PC-3 (cell line): ENCODE measurements at regions not wholly inside any gene's neighbourhood (a gene's known extent, or its start where the extent isn't known, plus 50 kb on each side); places are given as distances from the start of the nearest gene placed in this dataset.

ENCODE experiments used
- ATAC-seq: fragments of 200-7000 bp; cut with Tn5 transposase; 2 replicates; pipeline ENCODE4 v1.9.1; 2020; ENCODE audit warnings: mild to moderate bottlenecking, moderate library complexity
- BruUV-seq: library from RNA; stranded (reverse); fragments of 400-500 nt; replicated peaks from 2 replicates; lab custom pipeline; 2021; lab: Mats Ljungman, UMichigan
- CTCF ChIA-PET: fragments of 300-600 bp; sonication (Branson Sonifier 250); formaldehyde crosslinking; loops from one replicate; lab custom pipeline; 2022; ENCODE audit warnings: antibody characterized with exemption; lab: Charles Lee
- POLR2A ChIA-PET: fragments of 300-600 bp; sonication (Branson Sonifier 250); formaldehyde crosslinking; loops from one replicate; lab custom pipeline; 2022; ENCODE audit warnings: antibody characterized with exemption; ENCODE audit not compliant: unreplicated experiment; lab: Charles Lee
- DNase-seq: peaks from one replicate; pipeline ENCODE4 v3.0.0-alpha.2; 2015
- H2AFZ ChIP-seq: fragments of 300-600 bp; sonication (generic); 2 replicates; pipeline ENCODE4 v1.6.0; 2016; ENCODE audit warnings: antibody characterized with exemption, low read length
- H3F3A ChIP-seq: fragments of 300-600 bp; sonication (generic); one replicate; pipeline ENCODE4 v1.6.0; 2017; ENCODE audit warnings: antibody characterized with exemption, low read length, control low read depth, mild to moderate bottlenecking; ENCODE audit not compliant: unreplicated experiment
- H3K27ac ChIP-seq: fragments of 300-600 bp; sonication (generic); 2 replicates; pipeline ENCODE4 v1.5.1; 2016; ENCODE audit warnings: mild to moderate bottlenecking, low read length
- H3K27me3 ChIP-seq: fragments of 300-600 bp; sonication (generic); 2 replicates; pipeline ENCODE4 v1.6.1; 2016; ENCODE audit warnings: low read length, mixed read lengths
- H3K36me3 ChIP-seq: fragments of 300-600 bp; sonication (generic); 2 replicates; pipeline ENCODE4 v1.6.1; 2016; ENCODE audit warnings: low read depth, mixed run types, low read length, mixed read lengths
- H3K4me1 ChIP-seq: fragments of 300-600 bp; sonication (generic); 2 replicates; pipeline ENCODE4 v1.5.1; 2016; ENCODE audit warnings: low read length; ENCODE audit not compliant: insufficient read depth
- H3K4me2 ChIP-seq: fragments of 300-600 bp; sonication (generic); 2 replicates; pipeline ENCODE4 v1.6.0; 2016; ENCODE audit warnings: low read length
- H3K4me3 ChIP-seq: fragments of 300-600 bp; sonication (generic); 2 replicates; pipeline ENCODE4 v1.5.1; 2016; ENCODE audit warnings: mild to moderate bottlenecking, low read length, mixed read lengths
- H3K79me2 ChIP-seq: fragments of 300-600 bp; sonication (generic); 2 replicates; pipeline ENCODE4 v1.6.1; 2017; ENCODE audit warnings: low read length, mixed read lengths
- H3K9ac ChIP-seq: fragments of 300-600 bp; sonication (generic); 2 replicates; pipeline ENCODE4 v1.6.0; 2016; ENCODE audit warnings: mild to moderate bottlenecking, low read length
- H3K9me2 ChIP-seq: fragments of 300-600 bp; sonication (generic); replicated peaks from 2 replicates; pipeline ENCODE4 v1.6.1; 2016; ENCODE audit warnings: mixed run types, low read length, mixed read lengths
- H3K9me3 ChIP-seq: fragments of 300-600 bp; sonication (generic); 2 replicates; pipeline ENCODE4 v1.6.1; 2016; ENCODE audit warnings: low read length, mixed read lengths
- H4K20me1 ChIP-seq: fragments of 300-600 bp; sonication (generic); 2 replicates; pipeline ENCODE4 v1.6.1; 2016; ENCODE audit warnings: low read length, mixed read lengths
- EZH2 ChIP-seq: fragments of 300-600 bp; sonication (generic); IDR thresholded peaks from one replicate; pipeline ENCODE4 v1.6.1; 2017; ENCODE audit warnings: antibody characterized with exemption, mild to moderate bottlenecking, low read length; ENCODE audit not compliant: unreplicated experiment
- EZH2phosphoT487 ChIP-seq: fragments of 300-600 bp; sonication (generic); IDR thresholded peaks from 2 replicates; pipeline ENCODE4 v1.6.1; 2018; ENCODE audit warnings: mild to moderate bottlenecking, antibody characterized with exemption, low read length, borderline replicate concordance
- intact Hi-C: fragments of 100-400 bp; cut with micrococcal nuclease; formaldehyde crosslinking; loops from 2 replicates; pipeline ENCODE4 v1.9.0; 2023
- TF ChIP-seq, protein P1 (sequence below): fragments of 300-600 bp; sonication (generic); conservative IDR thresholded peaks from 2 replicates; pipeline ENCODE4 v1.5.1; 2017; ENCODE audit warnings: antibody characterized with exemption, low read depth, mild to moderate bottlenecking, low read length

DNA sequence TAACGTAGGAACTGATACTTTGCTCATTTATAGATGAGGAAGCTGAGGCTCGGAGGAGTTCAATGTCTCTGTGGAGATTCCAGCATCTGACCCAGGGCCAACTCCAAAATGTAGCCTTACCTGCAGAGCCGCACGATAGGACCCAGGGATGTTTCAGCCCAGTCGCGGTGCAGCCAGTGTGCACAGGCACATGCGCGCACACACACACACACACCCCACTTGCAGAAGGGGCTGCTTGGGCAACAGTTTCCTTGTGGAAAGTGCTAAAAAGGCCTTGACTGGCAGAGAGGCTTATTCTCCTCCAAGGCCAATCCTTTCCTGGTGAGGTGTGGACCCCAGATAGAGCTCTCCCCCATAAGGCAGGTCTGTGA lies 101.7 kb downstream of the ZFP36L2 start:
- H3K36me3 ChIP-seq = no peaks in the 10 kb centered on the region
- no TSS peak for BruUV-seq
- H3K27me3 ChIP-seq = no peaks in the 10 kb centered on the region
- peaks cover 2% of the 10 kb centered on the region; the same call in 1 of the 2 replicates for H3K9me3 ChIP-seq
- intact Hi-C loops = no loop called here
- ATAC-seq = no peak
- TF ChIP-seq, protein P1, sequence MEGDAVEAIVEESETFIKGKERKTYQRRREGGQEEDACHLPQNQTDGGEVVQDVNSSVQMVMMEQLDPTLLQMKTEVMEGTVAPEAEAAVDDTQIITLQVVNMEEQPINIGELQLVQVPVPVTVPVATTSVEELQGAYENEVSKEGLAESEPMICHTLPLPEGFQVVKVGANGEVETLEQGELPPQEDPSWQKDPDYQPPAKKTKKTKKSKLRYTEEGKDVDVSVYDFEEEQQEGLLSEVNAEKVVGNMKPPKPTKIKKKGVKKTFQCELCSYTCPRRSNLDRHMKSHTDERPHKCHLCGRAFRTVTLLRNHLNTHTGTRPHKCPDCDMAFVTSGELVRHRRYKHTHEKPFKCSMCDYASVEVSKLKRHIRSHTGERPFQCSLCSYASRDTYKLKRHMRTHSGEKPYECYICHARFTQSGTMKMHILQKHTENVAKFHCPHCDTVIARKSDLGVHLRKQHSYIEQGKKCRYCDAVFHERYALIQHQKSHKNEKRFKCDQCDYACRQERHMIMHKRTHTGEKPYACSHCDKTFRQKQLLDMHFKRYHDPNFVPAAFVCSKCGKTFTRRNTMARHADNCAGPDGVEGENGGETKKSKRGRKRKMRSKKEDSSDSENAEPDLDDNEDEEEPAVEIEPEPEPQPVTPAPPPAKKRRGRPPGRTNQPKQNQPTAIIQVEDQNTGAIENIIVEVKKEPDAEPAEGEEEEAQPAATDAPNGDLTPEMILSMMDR = no peak
- no peak for TF ChIP-seq EZH2phosphoT487
- no peak for TF ChIP-seq EZH2
- H3K79me2 ChIP-seq = no peaks in the 10 kb centered on the region
- H3K27ac ChIP-seq = no peak overlapping the region
- ChIA-PET POLR2A (no interaction called here), CTCF (no interaction called here)
- no peak overlapping the region for H3K4me2 ChIP-seq
- no peak overlapping the region for H3K4me3 ChIP-seq
- no peaks in the 10 kb centered on the region for H3K9me2 ChIP-seq
- H3F3A ChIP-seq = no peaks in the 10 kb centered on the region
- DNase-seq = no peak
- no peaks in the 10 kb centered on the region for H4K20me1 ChIP-seq
- H3K9ac ChIP-seq = no peak overlapping the region
- H3K4me1 ChIP-seq = no peaks in the 10 kb centered on the region
- no peak overlapping the region for H2AFZ ChIP-seq

DNA sequence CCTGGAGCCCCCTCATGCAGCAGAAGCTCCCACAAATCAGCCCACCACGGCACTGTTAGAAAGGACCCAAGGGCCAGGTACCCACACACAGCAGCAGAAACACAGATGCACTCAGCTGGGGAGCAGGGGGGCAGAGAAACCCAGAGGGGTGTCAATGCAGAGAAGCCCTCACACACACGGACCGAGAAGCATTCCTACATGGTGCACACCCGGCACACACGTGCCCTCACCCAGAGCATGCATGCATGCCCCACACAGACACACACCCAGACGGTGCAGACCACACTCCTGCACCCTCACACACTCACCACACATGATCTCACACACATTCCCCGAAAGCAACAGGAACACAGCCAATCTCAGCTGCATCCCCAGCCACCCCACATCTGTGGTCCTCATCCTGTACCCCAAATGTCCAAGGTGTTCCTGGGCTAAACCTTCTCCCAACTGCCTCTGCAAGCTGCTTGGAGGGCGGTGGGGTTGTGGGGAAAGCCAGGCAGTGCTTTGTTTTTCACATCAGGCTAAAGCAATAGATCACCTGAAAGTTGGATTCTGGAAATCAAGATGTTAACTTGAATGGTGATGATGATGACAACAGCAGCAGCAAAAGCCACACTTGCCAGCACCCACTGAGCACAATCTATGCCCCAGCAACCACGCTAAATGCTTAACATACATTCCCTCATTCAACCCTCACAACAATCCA lies 102.3 kb downstream of the ZFP36L2 start:
- Histone ChIP-seq H3K27ac (no peak overlapping the region), H3K4me1 (no peaks in the 10 kb centered on the region), H3K9me2 (no peaks in the 10 kb centered on the region), H3K79me2 (no peaks in the 10 kb centered on the region), H3F3A (no peaks in the 10 kb centered on the region), H3K9ac (no peak overlapping the region), H3K36me3 (peaks cover 4% of the 10 kb centered on the region; the same call in 1 of the 2 replicates), H3K4me2 (no peak overlapping the region), H4K20me1 (no peaks in the 10 kb centered on the region), H2AFZ (no peak overlapping the region), H3K4me3 (no peak overlapping the region), H3K9me3 (peaks cover 7% of the 10 kb centered on the region; the same call in 1 of the 2 replicates), H3K27me3 (no peaks in the 10 kb centered on the region)
- intact Hi-C loops = no loop called here
- POLR2A ChIA-PET = no interaction called here
- DNase-seq (no peak), ATAC-seq (no peak)
- BruUV-seq = no TSS peak
- CTCF ChIA-PET = no interaction called here
- TF ChIP-seq EZH2phosphoT487 (no peak), EZH2 (no peak)

DNA sequence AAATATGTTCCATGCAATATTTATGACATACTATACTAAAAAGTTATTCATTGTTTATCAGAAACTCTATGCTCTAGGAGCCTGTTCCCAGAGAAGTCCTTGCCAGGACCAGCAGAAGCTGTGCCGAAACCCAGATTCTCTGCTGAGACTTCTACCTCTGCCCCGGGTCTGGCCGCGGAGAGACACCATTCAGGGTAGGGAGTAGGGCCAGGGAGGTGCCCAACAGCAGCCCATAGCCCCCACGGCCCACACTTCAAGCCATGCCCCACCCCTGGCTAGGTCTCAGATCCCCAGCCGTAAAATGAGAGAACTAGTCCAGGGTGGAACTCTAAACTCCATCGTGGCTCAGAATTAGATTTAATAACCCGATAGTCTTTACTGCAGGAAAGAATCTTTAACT lies 102.9 kb downstream of the ZFP36L2 start:
- no peak overlapping the region for H3K4me3 ChIP-seq
- H3K4me2 ChIP-seq = no peak overlapping the region
- peaks cover 12% of the 10 kb centered on the region; the same call in 1 of the 2 replicates for H3K9me3 ChIP-seq
- DNase-seq = no peak
- no peaks in the 10 kb centered on the region for H3K9me2 ChIP-seq
- H3K9ac ChIP-seq = no peak overlapping the region
- H3K36me3 ChIP-seq = peaks cover 6% of the 10 kb centered on the region; the same call in 1 of the 2 replicates
- no peak for TF ChIP-seq EZH2
- TF ChIP-seq EZH2phosphoT487 = no peak
- TF ChIP-seq, protein P1 = no peak
- H3F3A ChIP-seq = no peaks in the 10 kb centered on the region
- no peak overlapping the region for H2AFZ ChIP-seq
- ChIA-PET POLR2A (no interaction called here), CTCF (no interaction called here)
- no peaks in the 10 kb centered on the region for H3K4me1 ChIP-seq
- H3K27me3 ChIP-seq = no peaks in the 10 kb centered on the region
- no peaks in the 10 kb centered on the region for H3K79me2 ChIP-seq
- no peaks in the 10 kb centered on the region for H4K20me1 ChIP-seq
- no peak overlapping the region for H3K27ac ChIP-seq
- no TSS peak for BruUV-seq
- intact Hi-C loops = no loop called here
- no peak for ATAC-seq
